ENCODE measurements at regions not wholly inside any gene's neighbourhood (a gene's known extent, or its start where the extent isn't known, plus 50 kb on each side); places are given as distances from the start of the nearest gene placed in this dataset.

DNA sequence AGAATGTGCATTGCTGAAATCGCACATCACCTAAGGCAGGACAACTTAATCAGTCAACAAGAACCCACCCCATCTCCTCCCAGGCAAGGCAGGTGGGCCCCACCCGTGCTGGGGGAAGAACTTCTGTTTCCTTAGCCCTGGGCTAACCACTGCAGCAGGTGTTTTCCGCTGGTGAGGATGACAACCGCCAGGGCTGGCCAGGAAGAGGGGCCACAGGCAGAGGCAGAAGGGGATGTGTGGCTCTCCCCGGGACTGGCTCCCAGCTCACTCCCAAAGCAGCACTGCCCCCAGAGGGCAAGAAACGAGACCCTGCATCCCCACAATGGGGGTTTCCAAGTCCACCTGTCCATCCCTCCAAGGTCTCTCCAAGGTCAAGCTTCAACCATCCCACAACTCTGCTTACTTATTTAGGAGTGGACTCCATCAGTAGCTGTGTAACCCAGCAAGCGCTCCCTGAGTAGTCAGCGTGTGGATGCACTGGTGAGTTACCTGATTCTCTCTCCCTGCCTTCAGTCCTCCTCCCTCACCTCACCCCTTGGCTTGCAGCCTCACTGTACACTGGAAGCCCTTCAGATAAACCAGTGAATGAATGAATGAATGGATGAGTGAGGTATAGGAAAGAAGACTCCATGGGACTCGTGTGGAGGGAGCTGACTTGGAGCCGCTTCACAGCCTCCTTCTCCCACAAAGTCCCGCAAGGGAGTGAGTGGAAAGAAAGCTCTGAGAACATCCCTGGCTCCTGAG is 168.2 kb upstream of the CST7 start:
- Mint-ChIP-seq H3K4me3 (no peak overlapping the region), H3K4me1 (peaks cover 16% of the 10 kb centered on the region), H3K27ac (no peak overlapping the region), H3K36me3 (no peaks in the 10 kb centered on the region), H3K27me3 (peaks cover 30% of the 10 kb centered on the region), H3K9me3 (ENCODE audit: low read depth) (no peaks in the 10 kb centered on the region)
- ATAC-seq (no peak), DNase-seq (no peak)
- CTCF ChIA-PET: interaction anchor here (0.9 to 1.2 kb wide), 2 partner anchors 93 to 192 kb away, joined by 3 read pairs; no protein-coding TSS in a partner anchor

GRCh38 chr20:24781418-24781980 is 167.6 kb upstream of the CST7 start:
- CTCF ChIA-PET: interaction anchor here (0.9 to 1.2 kb wide), 2 partner anchors 94 to 192 kb away, joined by 3 read pairs; no protein-coding TSS in a partner anchor
- Mint-ChIP-seq H3K9me3 (ENCODE audit: low read depth) (no peaks in the 10 kb centered on the region), H3K36me3 (no peaks in the 10 kb centered on the region), H3K4me1 (peaks cover 16% of the 10 kb centered on the region), H3K27ac (no peak overlapping the region), H3K27me3 (peaks cover 25% of the 10 kb centered on the region), H3K4me3 (no peak overlapping the region)
- ATAC-seq: peak; percentile 47
- DNase-seq: no peak

DNA sequence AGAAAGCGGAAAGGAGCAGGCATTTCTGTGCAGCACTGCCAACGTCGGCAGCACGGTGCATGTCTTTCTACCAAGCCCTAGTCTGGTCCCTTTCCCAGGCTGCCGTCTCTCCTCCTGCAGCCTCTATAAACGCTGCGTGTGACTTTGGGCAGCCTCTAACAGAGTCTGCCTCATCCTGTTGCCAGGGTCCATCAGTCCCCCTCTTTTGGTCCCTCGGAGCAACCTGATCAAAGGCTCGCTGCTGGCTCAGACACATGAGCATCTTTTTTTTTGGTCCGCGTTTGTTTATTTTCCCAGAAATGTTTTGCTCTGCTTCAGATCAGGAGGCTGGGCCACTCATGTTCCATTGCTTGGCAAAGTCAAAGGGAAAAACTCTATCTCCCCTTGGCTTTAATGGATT is 166.8 kb upstream of the CST7 start:
- no peak for DNase-seq
- CTCF ChIA-PET: no interaction called here
- no peaks in the 10 kb centered on the region for H3K9me3 Mint-ChIP-seq (ENCODE audit: low read depth)
- no peak overlapping the region for H3K4me3 Mint-ChIP-seq
- H3K4me1 Mint-ChIP-seq: peaks cover 16% of the 10 kb centered on the region
- H3K36me3 Mint-ChIP-seq: no peaks in the 10 kb centered on the region
- H3K27ac Mint-ChIP-seq: no peak overlapping the region
- no peak for ATAC-seq
- H3K27me3 Mint-ChIP-seq: peaks cover 19% of the 10 kb centered on the region

DNA sequence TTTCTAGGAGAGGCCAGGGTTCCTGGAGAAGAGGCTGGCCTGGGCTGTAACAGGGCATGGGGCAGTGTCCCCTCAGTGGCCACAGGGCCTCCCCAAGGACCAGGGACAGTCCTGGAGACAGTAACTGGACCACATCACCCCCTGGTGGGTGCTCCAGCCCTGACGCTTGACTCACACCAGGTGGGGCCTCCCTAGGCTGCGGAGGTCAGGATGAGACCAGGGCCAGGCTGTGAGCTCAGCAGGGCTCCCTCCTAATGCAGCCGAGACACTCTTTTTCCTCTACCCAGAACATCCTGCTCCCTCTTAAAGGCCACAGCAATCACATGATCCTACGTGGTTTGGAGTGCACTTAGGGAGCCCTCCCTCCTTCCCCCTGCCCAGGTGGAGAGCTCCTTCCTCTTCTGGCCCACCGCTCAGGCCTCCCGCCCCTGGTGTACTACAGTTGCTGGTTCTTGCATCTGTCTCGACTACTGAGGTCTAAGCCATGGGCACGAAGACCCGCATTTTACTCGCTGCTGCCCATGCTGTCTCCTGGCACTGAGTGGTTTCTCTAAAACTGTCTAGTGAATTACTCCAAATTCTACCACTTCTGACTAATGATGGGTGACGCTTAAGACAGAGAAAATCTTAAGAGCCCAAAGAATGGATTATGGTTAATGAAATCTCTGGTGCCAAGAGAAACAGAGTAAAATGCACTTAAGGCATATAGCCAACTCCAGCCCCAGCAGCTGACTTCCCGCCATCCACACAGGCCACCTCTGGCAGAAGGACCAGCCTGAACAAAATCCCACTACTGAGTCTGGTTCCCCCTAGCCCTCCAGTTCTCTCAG is 166.1 kb upstream of the CST7 start:
- no peak overlapping the region for H3K4me3 Mint-ChIP-seq
- no peak overlapping the region for H3K27ac Mint-ChIP-seq
- H3K27me3 Mint-ChIP-seq: peaks cover 13% of the 10 kb centered on the region
- ATAC-seq (peak; percentile 28), DNase-seq (no peak)
- peaks cover 16% of the 10 kb centered on the region for H3K4me1 Mint-ChIP-seq
- no peaks in the 10 kb centered on the region for H3K36me3 Mint-ChIP-seq
- CTCF ChIA-PET: interaction anchor here (2.2 kb wide), 1 partner anchor 135 kb away, joined by 7 read pairs; no protein-coding TSS in a partner anchor
- H3K9me3 Mint-ChIP-seq (ENCODE audit: low read depth): no peaks in the 10 kb centered on the region

DNA sequence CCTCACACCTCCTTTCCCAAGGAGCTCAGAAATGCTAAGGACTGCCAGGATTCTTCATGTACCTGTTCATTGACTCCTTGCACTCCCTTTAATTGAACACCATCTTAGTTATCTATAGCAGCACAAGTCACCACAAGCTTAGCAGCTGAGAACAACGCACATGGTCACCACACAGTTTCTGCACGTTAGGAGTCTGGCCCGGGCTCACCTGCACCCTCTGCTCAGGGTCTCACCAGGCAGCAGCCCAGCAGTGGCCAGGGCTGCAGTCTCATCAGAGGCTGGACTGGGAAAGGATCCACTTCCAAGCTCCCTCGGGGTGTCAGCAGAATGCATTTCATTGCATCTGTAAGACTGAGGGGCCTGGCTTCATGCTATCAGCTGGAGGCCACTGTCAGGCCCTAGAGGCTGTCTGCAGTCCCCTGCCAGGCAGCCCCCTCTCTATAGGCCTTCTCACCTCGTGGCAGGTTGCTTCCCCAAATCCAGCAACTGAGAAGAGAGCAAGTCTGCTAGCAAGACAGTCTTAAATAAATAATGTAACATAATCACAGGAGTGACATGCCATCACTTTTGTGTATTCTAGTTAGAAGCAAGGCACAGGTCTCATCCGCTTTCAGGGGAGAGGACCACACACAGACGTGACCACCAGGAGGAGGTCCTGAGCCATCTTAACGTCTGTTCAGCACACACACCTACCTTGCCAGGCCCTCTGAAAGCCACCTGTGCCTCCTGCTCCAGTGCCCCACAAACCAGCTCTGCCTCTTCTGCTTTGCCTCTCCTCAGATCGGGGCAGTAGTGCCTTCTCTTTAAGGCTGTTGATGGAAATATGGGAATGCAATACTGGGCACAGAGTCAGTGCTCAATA is 165.2 kb upstream of the CST7 start:
- Mint-ChIP-seq H3K27me3 (peaks cover 8% of the 10 kb centered on the region), H3K4me3 (no peak overlapping the region), H3K36me3 (no peaks in the 10 kb centered on the region), H3K9me3 (ENCODE audit: low read depth) (no peaks in the 10 kb centered on the region), H3K4me1 (peaks cover 16% of the 10 kb centered on the region), H3K27ac (no peak overlapping the region)
- ATAC-seq (no peak), DNase-seq (no peak)
- CTCF ChIA-PET: interaction anchor here (1.2 to 2.2 kb wide), 2 partner anchors 77 to 134 kb away, joined by 3 to 7 read pairs; no protein-coding TSS in a partner anchor

- ATAC-seq: no peak
- no peak for DNase-seq
- no peaks in the 10 kb centered on the region for H3K36me3 Mint-ChIP-seq
- H3K4me3 Mint-ChIP-seq: no peak overlapping the region
- H3K9me3 Mint-ChIP-seq (ENCODE audit: low read depth): no peaks in the 10 kb centered on the region
- no peak overlapping the region for H3K27ac Mint-ChIP-seq
- peaks cover 16% of the 10 kb centered on the region for H3K4me1 Mint-ChIP-seq
- CTCF ChIA-PET: interaction anchor here (1.2 to 2.2 kb wide), 2 partner anchors 78 to 133 kb away, joined by 3 to 7 read pairs; no protein-coding TSS in a partner anchor
- peaks cover 8% of the 10 kb centered on the region for H3K27me3 Mint-ChIP-seq
Measured at GRCh38 chr20:24784607-24785006, 164.5 kb upstream of the CST7 start.

- Mint-ChIP-seq H3K36me3 (no peaks in the 10 kb centered on the region), H3K27me3 (peaks cover 4% of the 10 kb centered on the region), H3K4me1 (peaks cover 14% of the 10 kb centered on the region), H3K27ac (no peak overlapping the region), H3K4me3 (no peak overlapping the region), H3K9me3 (ENCODE audit: low read depth) (no peaks in the 10 kb centered on the region)
- CTCF ChIA-PET: interaction anchor here (2.2 kb wide), 1 partner anchor 133 kb away, joined by 7 read pairs; no protein-coding TSS in a partner anchor
- ATAC-seq (no peak), DNase-seq (no peak)
Measured at GRCh38 chr20:24785141-24786110, 163.6 kb upstream of the CST7 start.

DNA sequence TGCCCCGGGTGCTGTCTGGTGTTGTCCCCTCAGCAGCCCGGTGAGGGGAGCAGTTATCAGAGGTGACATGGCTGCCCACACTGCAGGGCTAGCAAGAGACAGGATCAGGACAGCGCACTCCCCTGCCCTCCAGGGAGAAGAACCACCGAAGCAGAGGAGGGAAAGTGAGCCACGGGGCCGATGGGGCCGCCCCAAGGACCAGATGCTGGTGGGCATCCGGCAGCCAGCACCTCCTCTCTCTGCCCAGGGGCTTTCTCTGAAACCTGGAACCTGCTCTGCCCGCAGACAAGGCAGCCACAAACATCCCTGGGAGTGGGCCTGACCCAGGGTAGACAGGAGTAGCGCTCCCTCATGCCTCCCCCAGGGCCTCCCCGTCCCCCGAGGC is 163.0 kb upstream of the CST7 start:
- H3K9me3 Mint-ChIP-seq (ENCODE audit: low read depth): no peaks in the 10 kb centered on the region
- CTCF ChIA-PET: no interaction called here

GRCh38 chr20:24786646-24787045 is 162.4 kb upstream of the CST7 start:
- CTCF ChIA-PET: no interaction called here
- H3K36me3 Mint-ChIP-seq: no peaks in the 10 kb centered on the region

More for the DNA sequence above, 163.0 kb upstream of the CST7 start:
- H3K4me3 Mint-ChIP-seq: no peak overlapping the region
- ATAC-seq: no peak
- no peak for DNase-seq
- no peak overlapping the region for H3K27ac Mint-ChIP-seq
- no peaks in the 10 kb centered on the region for H3K36me3 Mint-ChIP-seq
- H3K27me3 Mint-ChIP-seq: peaks cover 2% of the 10 kb centered on the region
- H3K4me1 Mint-ChIP-seq: peaks cover 9% of the 10 kb centered on the region

DNA sequence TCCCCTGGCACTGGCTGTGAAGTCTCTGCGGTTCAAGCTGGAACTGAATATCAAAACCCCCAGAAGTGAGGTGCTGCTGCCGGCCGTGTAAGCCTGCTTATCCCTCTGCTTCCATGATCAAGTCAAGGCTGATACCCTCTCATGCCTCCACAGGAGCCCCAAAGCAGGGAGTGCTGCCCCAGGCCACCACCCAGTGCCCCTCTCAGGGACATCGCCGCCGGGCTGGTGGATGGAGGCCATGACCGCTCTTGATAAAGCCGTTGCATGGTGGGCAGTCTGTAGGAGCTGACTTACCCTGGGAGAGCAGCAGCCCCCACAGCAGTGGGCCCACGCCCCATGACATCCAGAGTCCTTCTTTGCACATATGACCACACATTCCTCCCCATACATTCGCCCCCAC is 162.0 kb upstream of the CST7 start:
- Mint-ChIP-seq H3K27ac (no peak overlapping the region), H3K4me1 (peaks cover 9% of the 10 kb centered on the region), H3K9me3 (ENCODE audit: low read depth) (no peaks in the 10 kb centered on the region), H3K4me3 (no peak overlapping the region), H3K27me3 (peaks cover 4% of the 10 kb centered on the region), H3K36me3 (no peaks in the 10 kb centered on the region)
- DNase-seq (no peak), ATAC-seq (no peak)
- CTCF ChIA-PET: no interaction called here

More at GRCh38 chr20:24786646-24787045, 162.4 kb upstream of the CST7 start:
- Mint-ChIP-seq H3K4me1 (peaks cover 9% of the 10 kb centered on the region), H3K27ac (no peak overlapping the region), H3K27me3 (peaks cover 4% of the 10 kb centered on the region), H3K9me3 (ENCODE audit: low read depth) (no peaks in the 10 kb centered on the region), H3K4me3 (no peak overlapping the region)
- DNase-seq (no peak), ATAC-seq (no peak)

GRCh38 chr20:24787621-24788020 is 161.4 kb upstream of the CST7 start:
- H3K4me3 Mint-ChIP-seq: no peak overlapping the region
- CTCF ChIA-PET: no interaction called here
- H3K9me3 Mint-ChIP-seq (ENCODE audit: low read depth): no peaks in the 10 kb centered on the region

GRCh38 chr20:24789877-24790276 is 159.2 kb upstream of the CST7 start:
- H3K9me3 Mint-ChIP-seq (ENCODE audit: low read depth): no peaks in the 10 kb centered on the region
- no peak overlapping the region for H3K27ac Mint-ChIP-seq
- no peak for ATAC-seq
- CTCF ChIA-PET: no interaction called here
- no peak for DNase-seq
- no peak overlapping the region for H3K4me3 Mint-ChIP-seq
- H3K27me3 Mint-ChIP-seq: peaks cover 2% of the 10 kb centered on the region
- H3K36me3 Mint-ChIP-seq: no peaks in the 10 kb centered on the region
- peaks cover 2% of the 10 kb centered on the region for H3K4me1 Mint-ChIP-seq

More at GRCh38 chr20:24787621-24788020, 161.4 kb upstream of the CST7 start:
- H3K27me3 Mint-ChIP-seq: peaks cover 4% of the 10 kb centered on the region
- no peak overlapping the region for H3K27ac Mint-ChIP-seq
- H3K4me1 Mint-ChIP-seq: peaks cover 9% of the 10 kb centered on the region
- no peaks in the 10 kb centered on the region for H3K36me3 Mint-ChIP-seq
- ATAC-seq (no peak), DNase-seq (no peak)

All from activated CD8-positive, alpha-beta memory T cell treated with anti-CD3 and anti-CD28 coated beads, Interleukin-2, amount 10 ng/mL, durations not matched to agents 7 days and 5 days (primary cell).